ENCODE measurements at regions not wholly inside any gene's neighbourhood (a gene's known extent, or its start where the extent isn't known, plus 50 kb on each side); places are given as distances from the start of the nearest gene placed in this dataset.

GRCh38 chr12:90653040-90653439 lies 301.9 kb downstream of the CCER1 start:
- no peaks in the 10 kb centered on the region for H3K4me1 ChIP-seq
- no peak overlapping the region for H3K4me3 ChIP-seq
- DNase-seq (no peak), ATAC-seq (no peak)
- H3K9me3 ChIP-seq: no peaks in the 10 kb centered on the region
- H3K36me3 ChIP-seq: no peaks in the 10 kb centered on the region
- H3K27me3 ChIP-seq: no peaks in the 10 kb centered on the region
- intact Hi-C loops (cut with DNase I): no loop called here
- no peak overlapping the region for H3K27ac ChIP-seq
- TF ChIP-seq CTCF (IDR thresholded peaks at IDR 0.05): no peak

- no peaks in the 10 kb centered on the region for H3K27me3 ChIP-seq
- no peak overlapping the region for H3K4me3 ChIP-seq
- ATAC-seq (no peak), DNase-seq (no peak)
- intact Hi-C loops (cut with DNase I): no loop called here
- TF ChIP-seq CTCF (IDR thresholded peaks at IDR 0.05): no peak
- H3K9me3 ChIP-seq: no peaks in the 10 kb centered on the region
- no peak overlapping the region for H3K27ac ChIP-seq
- no peaks in the 10 kb centered on the region for H3K36me3 ChIP-seq
- no peaks in the 10 kb centered on the region for H3K4me1 ChIP-seq
Measured at GRCh38 chr12:90652280-90652679, 302.7 kb downstream of the CCER1 start.

GRCh38 chr12:90645181-90645580 lies 309.8 kb downstream of the CCER1 start:
- Histone ChIP-seq H3K27me3 (no peaks in the 10 kb centered on the region), H3K4me3 (no peak overlapping the region), H3K36me3 (no peaks in the 10 kb centered on the region), H3K9me3 (no peaks in the 10 kb centered on the region), H3K4me1 (no peaks in the 10 kb centered on the region), H3K27ac (no peak overlapping the region)
- intact Hi-C loops (cut with DNase I): no loop called here
- DNase-seq (no peak), ATAC-seq (no peak)
- no peak for TF ChIP-seq CTCF (IDR thresholded peaks at IDR 0.05)

DNA sequence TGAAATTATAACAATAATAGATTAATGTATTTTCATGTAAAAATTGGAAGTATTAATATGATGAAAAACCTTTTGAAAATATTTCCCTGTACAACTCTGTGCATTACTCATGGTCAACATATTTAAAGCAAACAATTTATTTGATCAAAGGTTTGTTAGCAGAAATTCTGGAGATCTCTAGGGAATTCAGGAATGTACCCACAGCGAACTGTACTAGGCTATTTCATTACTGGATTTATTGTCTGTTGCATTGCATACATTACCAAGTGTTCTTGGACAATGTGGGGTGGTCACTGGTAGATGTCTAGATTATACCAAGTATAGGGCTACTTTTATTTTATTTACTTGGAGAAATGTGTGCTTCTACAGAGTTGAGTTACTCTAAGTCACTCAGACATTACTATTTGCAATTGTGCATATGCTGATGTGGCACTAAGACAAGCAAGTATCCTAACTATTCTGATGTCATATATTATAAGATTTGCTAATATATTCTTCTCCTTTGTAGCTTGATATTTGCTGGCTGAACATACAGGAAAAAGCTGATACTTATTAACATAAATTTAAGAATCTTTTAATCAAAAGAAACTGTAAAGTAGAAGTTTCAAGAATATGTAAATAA lies 323.3 kb downstream of the CCER1 start:
- Histone ChIP-seq H3K27me3 (no peaks in the 10 kb centered on the region), H3K27ac (no peak overlapping the region), H3K9me3 (peaks cover 0 to 10% of the 10 kb centered on the region in 2 donors), H3K36me3 (no peaks in the 10 kb centered on the region), H3K4me1 (no peaks in the 10 kb centered on the region), H3K4me3 (no peak overlapping the region)
- intact Hi-C loops (cut with DNase I): no loop called here
- ATAC-seq (no peak), DNase-seq (no peak)
- no peak for TF ChIP-seq CTCF (IDR thresholded peaks at IDR 0.05)

DNA sequence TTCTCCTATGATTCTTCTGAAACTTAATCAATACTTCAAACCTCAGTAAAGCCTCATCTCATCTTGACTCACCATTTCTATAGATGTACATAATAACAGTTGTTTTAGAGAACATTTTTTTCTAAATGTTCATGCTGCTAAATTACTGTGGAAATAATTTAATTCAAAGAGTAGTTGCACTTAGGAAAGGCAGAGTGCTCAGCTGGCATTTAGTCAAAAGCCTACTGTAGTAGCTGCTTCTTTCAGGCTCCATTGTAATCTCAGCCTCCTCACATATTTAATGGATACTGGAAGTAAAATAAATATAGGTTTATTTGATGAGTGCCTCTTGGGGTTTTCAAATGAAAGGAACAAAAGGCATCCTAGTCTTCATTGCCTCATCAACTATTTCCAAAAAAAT lies 325.0 kb downstream of the CCER1 start:
- Histone ChIP-seq H3K36me3 (no peaks in the 10 kb centered on the region), H3K4me1 (no peaks in the 10 kb centered on the region), H3K4me3 (no peak overlapping the region), H3K27me3 (no peaks in the 10 kb centered on the region), H3K27ac (no peak overlapping the region), H3K9me3 (peaks cover 0 to 10% of the 10 kb centered on the region in 2 donors)
- ATAC-seq (no peak), DNase-seq (no peak)
- TF ChIP-seq CTCF (IDR thresholded peaks at IDR 0.05): no peak
- intact Hi-C loops (cut with DNase I): no loop called here

Data from left lung (tissue), 4 donors.